ENCODE measurements at regions not wholly inside any gene's neighbourhood (a gene's known extent, or its start where the extent isn't known, plus 50 kb on each side); places are given as distances from the start of the nearest gene placed in this dataset.

GRCh38 chr3:103906304-103906703 is 1460.4 kb upstream of the ALCAM start:
- no peak for TF ChIP-seq CTCF (IDR thresholded peaks at IDR 0.05; ENCODE audit: insufficient read depth, low read depth, low read length)
- POLR2A ChIA-PET = no interaction called here
- DNase-seq (ENCODE audit: low read depth) = no peak
- Histone ChIP-seq H3K36me3 (ENCODE audit: control insufficient read depth, insufficient read depth, low read length) (no peaks in the 10 kb centered on the region), H3K27me3 (ENCODE audit: control insufficient read depth, insufficient read depth, low read length) (no peaks in the 10 kb centered on the region), H3K4me3 (ENCODE audit: low read depth, low read length) (no peak overlapping the region)
- CTCF ChIA-PET = no interaction called here

- Histone ChIP-seq H3K4me3 (ENCODE audit: low read depth, low read length) (no peak overlapping the region), H3K36me3 (ENCODE audit: control insufficient read depth, insufficient read depth, low read length) (no peaks in the 10 kb centered on the region), H3K27me3 (ENCODE audit: control insufficient read depth, insufficient read depth, low read length) (no peaks in the 10 kb centered on the region)
- no peak for TF ChIP-seq CTCF (IDR thresholded peaks at IDR 0.05; ENCODE audit: insufficient read depth, low read depth, low read length)
- DNase-seq (ENCODE audit: low read depth) = no peak
- CTCF ChIA-PET = no interaction called here
- POLR2A ChIA-PET = no interaction called here
Measured at GRCh38 chr3:103906808-103907207, 1459.9 kb upstream of the ALCAM start.

- POLR2A ChIA-PET = no interaction called here
- CTCF ChIA-PET = no interaction called here
- no peak for DNase-seq (ENCODE audit: low read depth)
- H3K36me3 ChIP-seq (ENCODE audit: control insufficient read depth, insufficient read depth, low read length) = no peaks in the 10 kb centered on the region
- no peak overlapping the region for H3K4me3 ChIP-seq (ENCODE audit: low read depth, low read length)
- no peak for TF ChIP-seq CTCF (IDR thresholded peaks at IDR 0.05; ENCODE audit: insufficient read depth, low read depth, low read length)
- no peaks in the 10 kb centered on the region for H3K27me3 ChIP-seq (ENCODE audit: control insufficient read depth, insufficient read depth, low read length)
Measured at GRCh38 chr3:103907567-103907966, 1459.1 kb upstream of the ALCAM start.

GRCh38 chr3:103909395-103909794 is 1457.3 kb upstream of the ALCAM start:
- CTCF ChIA-PET = no interaction called here

GRCh38 chr3:103918336-103918735 is 1448.4 kb upstream of the ALCAM start:
- no peak overlapping the region for H3K4me3 ChIP-seq (ENCODE audit: low read depth, low read length)
- no peaks in the 10 kb centered on the region for H3K36me3 ChIP-seq (ENCODE audit: control insufficient read depth, insufficient read depth, low read length)
- no peak for TF ChIP-seq CTCF (IDR thresholded peaks at IDR 0.05; ENCODE audit: insufficient read depth, low read depth, low read length)
- ChIA-PET CTCF (no interaction called here), POLR2A (no interaction called here)
- DNase-seq (ENCODE audit: low read depth) = no peak
- H3K27me3 ChIP-seq (ENCODE audit: control insufficient read depth, insufficient read depth, low read length) = no peaks in the 10 kb centered on the region

More at GRCh38 chr3:103909395-103909794, 1457.3 kb upstream of the ALCAM start:
- Histone ChIP-seq H3K4me3 (ENCODE audit: low read depth, low read length) (no peak overlapping the region), H3K27me3 (ENCODE audit: control insufficient read depth, insufficient read depth, low read length) (no peaks in the 10 kb centered on the region), H3K36me3 (ENCODE audit: control insufficient read depth, insufficient read depth, low read length) (no peaks in the 10 kb centered on the region)
- POLR2A ChIA-PET = no interaction called here
- TF ChIP-seq CTCF (IDR thresholded peaks at IDR 0.05; ENCODE audit: insufficient read depth, low read depth, low read length) = no peak
- no peak for DNase-seq (ENCODE audit: low read depth)

All from BJ (cell line).